Neural crest cell (in vitro differentiated cells): ENCODE measurements at regions not wholly inside any gene's neighbourhood (a gene's known extent, or its start where the extent isn't known, plus 50 kb on each side); places are given as distances from the start of the nearest gene placed in this dataset.

Experiments used
- DNase-seq: peaks from one replicate; pipeline ENCODE4 v3.0.0; 2021; ENCODE audit warnings: low read depth, mixed read lengths, low spot score
- H3K27ac Mint-ChIP-seq: one replicate; pipeline ENCODE4 v1.8.0; 2021; ENCODE audit warnings: mild to moderate bottlenecking, mixed read lengths; ENCODE audit not compliant: unreplicated experiment
- H3K27me3 Mint-ChIP-seq: 2 replicates; pipeline ENCODE4 v1.8.0; 2021; ENCODE audit warnings: low read depth, mild to moderate bottlenecking, mixed read lengths
- H3K36me3 Mint-ChIP-seq: 2 replicates; pipeline ENCODE4 v1.8.0; 2021; ENCODE audit warnings: low read depth, mild to moderate bottlenecking, mixed read lengths
- H3K4me1 Mint-ChIP-seq: 2 replicates; pipeline ENCODE4 v1.8.0; 2021; ENCODE audit warnings: mixed read lengths
- H3K4me3 Mint-ChIP-seq: one replicate; pipeline ENCODE4 v1.8.0; 2021; ENCODE audit warnings: mild to moderate bottlenecking, mixed read lengths
- H3K9me3 Mint-ChIP-seq: 2 replicates; pipeline ENCODE4 v1.8.0; 2021; ENCODE audit warnings: mixed read lengths
- TF ChIP-seq, protein P1 (sequence below): fragments of 200-600 bp; sonication (generic); conservative IDR thresholded peaks from 2 replicates; pipeline ENCODE4 v1.5.0; 2021; ENCODE audit warnings: antibody characterized with exemption, mild to moderate bottlenecking

DNA sequence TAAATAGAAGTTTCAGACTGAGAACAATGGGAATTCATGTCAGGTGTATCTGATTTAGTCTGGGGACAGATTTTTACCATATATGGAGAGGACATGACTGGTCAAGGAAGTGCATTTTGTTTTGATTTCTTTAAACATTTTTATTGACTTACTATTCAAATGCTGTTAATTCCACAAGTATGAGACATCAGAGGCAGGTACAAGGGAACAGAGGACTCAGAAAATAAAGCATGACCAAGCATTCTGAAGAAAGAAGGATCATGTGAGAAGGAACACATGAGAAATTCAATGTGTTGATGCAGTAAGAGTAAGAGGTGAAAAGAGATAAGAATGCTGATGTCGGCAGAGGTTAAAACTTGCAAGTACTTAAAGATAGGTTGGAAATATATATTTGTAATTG, 1452.6 kb downstream of the PCDH7 start:
- Mint-ChIP-seq H3K27me3 (no peaks in the 10 kb centered on the region), H3K36me3 (peaks cover 2% of the 10 kb centered on the region), H3K4me1 (no peaks in the 10 kb centered on the region), H3K4me3 (no peak overlapping the region), H3K9me3 (peaks cover 8% of the 10 kb centered on the region), H3K27ac (no peak overlapping the region)
- DNase-seq = no peak
- TF ChIP-seq, protein P1, sequence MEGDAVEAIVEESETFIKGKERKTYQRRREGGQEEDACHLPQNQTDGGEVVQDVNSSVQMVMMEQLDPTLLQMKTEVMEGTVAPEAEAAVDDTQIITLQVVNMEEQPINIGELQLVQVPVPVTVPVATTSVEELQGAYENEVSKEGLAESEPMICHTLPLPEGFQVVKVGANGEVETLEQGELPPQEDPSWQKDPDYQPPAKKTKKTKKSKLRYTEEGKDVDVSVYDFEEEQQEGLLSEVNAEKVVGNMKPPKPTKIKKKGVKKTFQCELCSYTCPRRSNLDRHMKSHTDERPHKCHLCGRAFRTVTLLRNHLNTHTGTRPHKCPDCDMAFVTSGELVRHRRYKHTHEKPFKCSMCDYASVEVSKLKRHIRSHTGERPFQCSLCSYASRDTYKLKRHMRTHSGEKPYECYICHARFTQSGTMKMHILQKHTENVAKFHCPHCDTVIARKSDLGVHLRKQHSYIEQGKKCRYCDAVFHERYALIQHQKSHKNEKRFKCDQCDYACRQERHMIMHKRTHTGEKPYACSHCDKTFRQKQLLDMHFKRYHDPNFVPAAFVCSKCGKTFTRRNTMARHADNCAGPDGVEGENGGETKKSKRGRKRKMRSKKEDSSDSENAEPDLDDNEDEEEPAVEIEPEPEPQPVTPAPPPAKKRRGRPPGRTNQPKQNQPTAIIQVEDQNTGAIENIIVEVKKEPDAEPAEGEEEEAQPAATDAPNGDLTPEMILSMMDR = no peak

DNA sequence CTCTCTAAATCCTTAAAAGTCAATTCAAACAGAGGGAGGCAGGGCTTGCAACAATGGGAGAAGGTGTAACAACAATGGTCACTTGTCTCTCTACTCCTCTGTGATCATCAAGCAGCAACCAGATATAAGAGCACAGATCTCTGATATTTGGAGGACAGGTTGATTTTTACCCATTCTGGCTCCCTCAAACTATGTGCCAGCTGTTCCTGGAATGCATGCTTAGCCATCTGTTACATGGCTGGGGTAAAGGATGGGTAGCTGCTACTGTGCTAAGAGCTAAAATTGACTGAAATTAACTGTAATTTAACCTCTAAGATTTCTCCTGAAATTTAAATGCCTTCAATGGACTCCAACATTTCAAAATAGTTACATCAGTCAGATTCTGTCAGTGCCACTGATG, 1459.9 kb downstream of the PCDH7 start:
- Mint-ChIP-seq H3K9me3 (peaks cover 7% of the 10 kb centered on the region), H3K4me1 (no peaks in the 10 kb centered on the region), H3K4me3 (no peak overlapping the region), H3K27ac (no peak overlapping the region), H3K36me3 (no peaks in the 10 kb centered on the region), H3K27me3 (no peaks in the 10 kb centered on the region)
- no peak for DNase-seq
- TF ChIP-seq, protein P1 = no peak

DNA sequence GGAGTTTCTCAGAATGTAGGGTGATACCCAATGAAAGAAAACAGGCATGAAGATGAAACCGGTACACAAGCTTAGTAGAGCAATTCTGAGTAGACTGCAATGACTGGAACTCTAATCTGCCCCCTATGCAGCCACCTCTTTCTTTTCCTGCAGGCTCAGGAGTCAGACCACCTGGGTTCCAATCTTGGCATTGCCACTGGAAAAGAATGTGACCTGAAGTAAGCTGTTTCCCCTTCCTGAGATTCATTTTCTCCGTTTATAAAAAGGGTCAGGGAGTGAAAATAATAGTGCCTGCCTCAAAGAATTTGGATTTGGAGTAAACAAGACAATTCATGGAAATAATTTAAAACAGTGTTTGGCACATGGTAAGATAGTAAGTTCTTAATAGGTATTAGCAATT, 1464.0 kb downstream of the PCDH7 start:
- H3K4me1 Mint-ChIP-seq = no peaks in the 10 kb centered on the region
- H3K36me3 Mint-ChIP-seq = no peaks in the 10 kb centered on the region
- H3K27me3 Mint-ChIP-seq = no peaks in the 10 kb centered on the region
- TF ChIP-seq, protein P1 = no peak
- no peaks in the 10 kb centered on the region for H3K9me3 Mint-ChIP-seq
- no peak overlapping the region for H3K4me3 Mint-ChIP-seq
- no peak for DNase-seq
- no peak overlapping the region for H3K27ac Mint-ChIP-seq

DNA sequence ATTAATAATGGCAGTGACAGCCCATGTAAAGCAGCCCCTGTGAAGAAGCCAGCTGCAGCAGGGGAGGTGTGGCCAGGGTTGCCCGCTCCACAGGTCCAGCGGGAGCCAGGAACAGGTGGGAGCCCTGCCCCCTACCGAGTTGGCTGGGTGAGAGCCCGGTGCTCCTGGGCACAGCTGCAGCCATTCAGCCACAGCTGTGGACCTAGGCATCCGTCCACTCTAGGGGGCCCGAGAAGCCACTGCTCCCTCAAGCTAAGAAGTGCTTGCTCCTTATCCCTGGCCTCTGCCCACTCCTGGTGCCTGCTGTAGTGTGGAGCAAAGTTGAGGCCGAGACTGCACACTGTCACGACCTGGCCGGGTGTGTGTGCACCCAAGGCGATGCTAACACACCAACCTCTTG, 1469.0 kb downstream of the PCDH7 start:
- H3K9me3 Mint-ChIP-seq = no peaks in the 10 kb centered on the region
- H3K4me3 Mint-ChIP-seq = no peak overlapping the region
- no peaks in the 10 kb centered on the region for H3K27me3 Mint-ChIP-seq
- no peak overlapping the region for H3K27ac Mint-ChIP-seq
- no peaks in the 10 kb centered on the region for H3K36me3 Mint-ChIP-seq
- H3K4me1 Mint-ChIP-seq = no peaks in the 10 kb centered on the region
- TF ChIP-seq, protein P1 = no peak
- DNase-seq = no peak

DNA sequence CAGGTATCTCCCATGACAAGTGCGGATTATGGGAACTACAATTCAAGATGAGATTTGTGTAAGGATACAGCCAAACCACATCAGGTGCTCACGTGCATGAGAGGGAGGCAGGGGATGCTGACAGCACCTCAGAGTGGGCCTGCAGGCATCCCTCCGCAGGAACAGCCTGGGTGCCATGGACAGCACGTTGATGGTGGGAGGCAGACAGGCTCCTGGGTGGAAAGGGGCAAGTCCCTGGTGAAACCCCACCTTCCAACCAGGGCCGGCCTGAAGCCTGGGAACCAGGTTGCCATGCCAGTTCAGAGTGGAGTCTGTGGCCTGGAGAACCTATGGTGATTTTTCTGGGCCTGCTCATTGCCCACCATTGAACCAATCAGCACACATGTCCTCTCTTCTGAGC, 1469.6 kb downstream of the PCDH7 start:
- no peaks in the 10 kb centered on the region for H3K27me3 Mint-ChIP-seq
- no peaks in the 10 kb centered on the region for H3K4me1 Mint-ChIP-seq
- no peak overlapping the region for H3K27ac Mint-ChIP-seq
- no peak overlapping the region for H3K4me3 Mint-ChIP-seq
- H3K36me3 Mint-ChIP-seq = no peaks in the 10 kb centered on the region
- no peak for DNase-seq
- H3K9me3 Mint-ChIP-seq = no peaks in the 10 kb centered on the region
- TF ChIP-seq, protein P1 = no peak

DNA sequence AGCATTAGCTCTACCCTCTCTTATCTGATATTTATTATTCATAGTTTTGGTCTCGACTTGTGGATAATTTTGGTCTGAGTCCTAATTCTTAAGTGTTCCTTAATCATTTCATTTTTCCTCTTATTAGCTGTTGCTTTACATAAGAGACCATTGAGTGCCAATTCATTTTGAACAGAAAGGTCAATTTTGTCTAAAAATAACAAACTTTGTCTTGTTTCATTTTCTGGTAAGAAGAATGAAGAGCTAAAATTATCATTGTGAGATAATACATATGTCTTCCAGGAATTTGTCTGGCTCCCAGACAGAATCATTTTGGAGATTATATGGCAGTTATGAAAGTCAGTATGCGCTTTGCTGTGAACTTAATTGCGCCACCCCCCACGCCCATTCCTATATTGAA, 1471.8 kb downstream of the PCDH7 start:
- Mint-ChIP-seq H3K27me3 (no peaks in the 10 kb centered on the region), H3K27ac (no peak overlapping the region), H3K4me3 (no peak overlapping the region), H3K9me3 (no peaks in the 10 kb centered on the region), H3K4me1 (no peaks in the 10 kb centered on the region), H3K36me3 (no peaks in the 10 kb centered on the region)
- TF ChIP-seq, protein P1 = no peak
- no peak for DNase-seq
